CD4-positive, alpha-beta T cell (primary cell): ENCODE measurements at regions not wholly inside any gene's neighbourhood (a gene's known extent, or its start where the extent isn't known, plus 50 kb on each side); places are given as distances from the start of the nearest gene placed in this dataset.

Experiments
- ATAC-seq: fragments of 200-7000 bp; cut with Tn5 transposase; one replicate; pipeline ENCODE4 v1.10.0; 2022; ENCODE audit warnings: mild to moderate bottlenecking; ENCODE audit not compliant: poor library complexity
- CTCF ChIA-PET: fragments of 350-600 bp; sonication (Branson Sonifier 250); formaldehyde crosslinking; loops from one replicate; lab custom pipeline; 2021; ENCODE audit warnings: antibody characterized with exemption, inconsistent platforms; lab: Charles Lee
- POLR2A ChIA-PET: fragments of 350-600 bp; sonication (Branson Sonifier 250); formaldehyde crosslinking; loops from one replicate; lab custom pipeline; 2021; ENCODE audit warnings: antibody characterized with exemption, inconsistent platforms; lab: Charles Lee
- DNase-seq, 14 experiments: peaks; one replicate each; pipeline ENCODE4 v3.0.0-alpha.2; 2013 to 2020; ENCODE audit warnings: mixed read lengths in 2 of 14
- H3K27ac ChIP-seq, 2 donors: one replicate each; pipeline versions ENCODE4 v1.5.1 to v1.7.0; 2013; ENCODE audit warnings: low read length in 2 of 2, low read depth in 1 of 2, mild to moderate bottlenecking in 1 of 2
- H3K27me3 ChIP-seq, 2 experiments: 1 replicate in 1 of 2; 2 replicates in 1 of 2; pipeline versions ENCODE4 v1.6.1 to v1.7.0; 2013; ENCODE audit warnings: low read length in 2 of 2, control low read depth in 1 of 2, mild to moderate bottlenecking in 1 of 2, moderate library complexity in 1 of 2; ENCODE audit not compliant: insufficient read depth in 2 of 2, control insufficient read depth in 1 of 2
- H3K36me3 ChIP-seq: one replicate; pipeline ENCODE4 v1.6.1; 2013; ENCODE audit warnings: low read length, control low read depth; ENCODE audit not compliant: insufficient read depth
- H3K4me1 ChIP-seq: one replicate; pipeline ENCODE4 v1.6.1; 2013; ENCODE audit warnings: low read length, control low read depth; ENCODE audit not compliant: insufficient read depth
- H3K4me3 ChIP-seq: one replicate; pipeline ENCODE4 v1.5.1; 2013; ENCODE audit warnings: mild to moderate bottlenecking, low read length, moderate library complexity
- H3K9me3 ChIP-seq, 2 experiments: 1 replicate in 1 of 2; 2 replicates in 1 of 2; pipeline versions ENCODE4 v1.6.1 to v1.7.0; 2013; ENCODE audit warnings: low read length in 2 of 2, mild to moderate bottlenecking in 2 of 2, control low read depth in 1 of 2, moderate library complexity in 1 of 2; ENCODE audit not compliant: control insufficient read depth in 1 of 2, insufficient read depth in 1 of 2
- H3K27ac Mint-ChIP-seq: one replicate; pipeline ENCODE4 v1.8.0; 2020; ENCODE audit warnings: mixed read lengths
- H3K27me3 Mint-ChIP-seq: one replicate; pipeline ENCODE4 v1.8.0; 2021; ENCODE audit warnings: mixed read lengths
- H3K36me3 Mint-ChIP-seq: one replicate; pipeline ENCODE4 v1.8.0; 2021; ENCODE audit warnings: low read depth, mixed read lengths
- H3K4me1 Mint-ChIP-seq: one replicate; pipeline ENCODE4 v1.8.0; 2021; ENCODE audit warnings: low read depth, mixed read lengths
- H3K4me3 Mint-ChIP-seq: one replicate; pipeline ENCODE4 v1.8.0; 2020; ENCODE audit warnings: mild to moderate bottlenecking, mixed read lengths
- H3K9me3 Mint-ChIP-seq: one replicate; pipeline ENCODE4 v1.8.0; 2020; ENCODE audit warnings: mixed read lengths
- CTCF ChIP-seq: fragments of 200-600 bp; IDR thresholded peaks from one replicate; pipeline ENCODE4 v1.8.0; 2022; ENCODE audit warnings: antibody characterized with exemption, mild to moderate bottlenecking
- intact Hi-C, 2 experiments: fragments of 100-400 bp; cut with DNase I in 1 of 2; cut with micrococcal nuclease in 1 of 2; formaldehyde crosslinking; loops; one replicate each; pipeline versions ENCODE4 v1.15.1 to v1.9.0; 2023 to 2025; cut with DNase I, micrococcal nuclease

- H3K4me1 Mint-ChIP-seq = no peaks in the 10 kb centered on the region
- H3K4me1 ChIP-seq = no peaks in the 10 kb centered on the region
- H3K27ac ChIP-seq = no peak overlapping the region
- H3K4me3 Mint-ChIP-seq = no peak overlapping the region
- no peak overlapping the region for H3K27ac Mint-ChIP-seq
- CTCF ChIA-PET = no interaction called here
- TF ChIP-seq CTCF = no peak
- POLR2A ChIA-PET = no interaction called here
- no peaks in the 10 kb centered on the region for H3K27me3 ChIP-seq
- H3K9me3 Mint-ChIP-seq = peaks cover 17% of the 10 kb centered on the region
- H3K36me3 ChIP-seq = no peaks in the 10 kb centered on the region
- intact Hi-C loops = no loop called here
- H3K27me3 Mint-ChIP-seq = no peaks in the 10 kb centered on the region
- DNase-seq (no peak), ATAC-seq (no peak)
- no peak overlapping the region for H3K4me3 ChIP-seq
- H3K9me3 ChIP-seq = peaks cover 0 to 11% of the 10 kb centered on the region in 2 experiments
- no peaks in the 10 kb centered on the region for H3K36me3 Mint-ChIP-seq
Measured at GRCh38 chr4:59161249-59161648, 2038.9 kb upstream of the ADGRL3 start.

GRCh38 chr4:59175617-59176016 is 2024.5 kb upstream of the ADGRL3 start:
- H3K9me3 Mint-ChIP-seq = peaks cover 8% of the 10 kb centered on the region
- H3K4me1 Mint-ChIP-seq = no peaks in the 10 kb centered on the region
- no peak for TF ChIP-seq CTCF
- ChIA-PET POLR2A (no interaction called here), CTCF (no interaction called here)
- no peak overlapping the region for H3K4me3 Mint-ChIP-seq
- H3K36me3 ChIP-seq = no peaks in the 10 kb centered on the region
- DNase-seq (no peak), ATAC-seq (no peak)
- intact Hi-C loops = no loop called here
- no peak overlapping the region for H3K27ac ChIP-seq
- no peaks in the 10 kb centered on the region for H3K27me3 ChIP-seq
- H3K27ac Mint-ChIP-seq = no peak overlapping the region
- no peaks in the 10 kb centered on the region for H3K36me3 Mint-ChIP-seq
- H3K9me3 ChIP-seq = peaks cover 0 to 10% of the 10 kb centered on the region in 2 experiments
- no peaks in the 10 kb centered on the region for H3K4me1 ChIP-seq
- no peaks in the 10 kb centered on the region for H3K27me3 Mint-ChIP-seq
- H3K4me3 ChIP-seq = no peak overlapping the region

GRCh38 chr4:59179372-59179771 is 2020.8 kb upstream of the ADGRL3 start:
- no peak for TF ChIP-seq CTCF
- Histone ChIP-seq H3K27ac (no peak overlapping the region), H3K36me3 (no peaks in the 10 kb centered on the region), H3K27me3 (no peaks in the 10 kb centered on the region), H3K4me1 (no peaks in the 10 kb centered on the region), H3K4me3 (no peak overlapping the region), H3K9me3 (peaks cover 0 to 10% of the 10 kb centered on the region in 2 experiments)
- Mint-ChIP-seq H3K4me3 (no peak overlapping the region), H3K4me1 (no peaks in the 10 kb centered on the region), H3K27me3 (no peaks in the 10 kb centered on the region), H3K27ac (no peak overlapping the region), H3K9me3 (peaks cover 6% of the 10 kb centered on the region), H3K36me3 (no peaks in the 10 kb centered on the region)
- DNase-seq (no peak), ATAC-seq (no peak)
- ChIA-PET CTCF (no interaction called here), POLR2A (no interaction called here)
- intact Hi-C loops = no loop called here
